GM23338 (cell line): ENCODE measurements at regions not wholly inside any gene's neighbourhood (a gene's known extent, or its start where the extent isn't known, plus 50 kb on each side); places are given as distances from the start of the nearest gene placed in this dataset.

Experiments used
- ATAC-seq: fragments of 200-7000 bp; cut with Tn5 transposase; 3 replicates; pipeline ENCODE4 v1.9.1; 2020
- DNase-seq: peaks from one replicate; pipeline ENCODE4 v3.0.0-alpha.2; 2015; ENCODE audit warnings: low spot score
- H2AFZ ChIP-seq: fragments of 200-600 bp; sonication (generic); 2 replicates; pipeline ENCODE4 v1.8.0; 2016; ENCODE audit warnings: antibody characterized with exemption, mild to moderate bottlenecking, moderate library complexity
- H3F3A ChIP-seq: fragments of 200-600 bp; sonication (generic); replicated peaks from 2 replicates; pipeline ENCODE4 v1.8.0; 2017; ENCODE audit warnings: antibody characterized with exemption, mixed run types, low read depth
- H3K27ac ChIP-seq: fragments of 200-600 bp; sonication (generic); 2 replicates; pipeline ENCODE4 v1.6.1; 2016; ENCODE audit warnings: low read depth
- H3K27me3 ChIP-seq: fragments of 200-600 bp; sonication (generic); 2 replicates; pipeline ENCODE4 v1.8.0; 2016; ENCODE audit warnings: mild to moderate bottlenecking, mixed run types, moderate library complexity; ENCODE audit not compliant: insufficient read depth
- H3K36me3 ChIP-seq: fragments of 200-600 bp; sonication (generic); 2 replicates; pipeline ENCODE4 v1.8.0; 2016; ENCODE audit warnings: mild to moderate bottlenecking; ENCODE audit not compliant: insufficient read depth
- H3K4me1 ChIP-seq: fragments of 200-600 bp; sonication (generic); 2 replicates; pipeline ENCODE4 v1.8.0; 2016; ENCODE audit warnings: mild to moderate bottlenecking, moderate library complexity; ENCODE audit not compliant: insufficient read depth
- H3K4me2 ChIP-seq: fragments of 200-600 bp; sonication (generic); 2 replicates; pipeline ENCODE4 v1.7.1; 2017; ENCODE audit warnings: mixed run types
- H3K4me3 ChIP-seq: fragments of 200-600 bp; sonication (generic); 2 replicates; pipeline ENCODE4 v1.6.1; 2016; ENCODE audit warnings: mixed run types
- H3K79me2 ChIP-seq: fragments of 200-600 bp; sonication (generic); replicated peaks from 2 replicates; pipeline ENCODE4 v1.8.0; 2017; ENCODE audit warnings: mild to moderate bottlenecking; ENCODE audit not compliant: insufficient read depth
- H3K9me2 ChIP-seq: fragments of 200-600 bp; sonication (generic); 2 replicates; pipeline ENCODE4 v1.8.0; 2017; ENCODE audit not compliant: insufficient read depth
- H4K20me1 ChIP-seq: fragments of 200-600 bp; sonication (generic); replicated peaks from 2 replicates; pipeline ENCODE4 v1.8.0; 2017; ENCODE audit warnings: mild to moderate bottlenecking; ENCODE audit not compliant: insufficient read depth
- H3K27ac Mint-ChIP-seq: 2 replicates; pipeline ENCODE4 v1.8.0; 2020; ENCODE audit warnings: inconsistent platforms, mild to moderate bottlenecking, moderate library complexity, mixed read lengths
- H3K27me3 Mint-ChIP-seq: 3 replicates; pipeline ENCODE4 v1.8.0; 2022; ENCODE audit warnings: low read depth, mild to moderate bottlenecking, moderate library complexity, mixed read lengths, inconsistent platforms; ENCODE audit not compliant: insufficient read depth, poor library complexity
- H3K36me3 Mint-ChIP-seq: 3 replicates; pipeline ENCODE4 v1.8.0; 2021; ENCODE audit warnings: low read depth, mild to moderate bottlenecking, inconsistent platforms, moderate library complexity, mixed read lengths
- H3K4me1 Mint-ChIP-seq: 3 replicates; pipeline ENCODE4 v1.8.0; 2020; ENCODE audit warnings: mild to moderate bottlenecking, inconsistent platforms, mixed read lengths
- H3K4me3 Mint-ChIP-seq: 3 replicates; pipeline ENCODE4 v1.8.0; 2021; ENCODE audit warnings: moderate library complexity, mild to moderate bottlenecking, inconsistent platforms, mixed read lengths
- H3K9me3 Mint-ChIP-seq: 3 replicates; pipeline ENCODE4 v1.8.0; 2020; ENCODE audit warnings: moderate library complexity, mild to moderate bottlenecking, inconsistent platforms, mixed read lengths
- CREB1 ChIP-seq: fragments of 250-450 bp; sonication (Bioruptor Pico); IDR thresholded peaks from 2 replicates; pipeline ENCODE4 v1.5.0; 2020; ENCODE audit warnings: low read depth, mild to moderate bottlenecking, moderate library complexity
- EZH2 ChIP-seq: fragments of 200-600 bp; sonication (generic); IDR thresholded peaks from one replicate; pipeline ENCODE4 v1.8.0; 2017; ENCODE audit warnings: antibody characterized with exemption, mild to moderate bottlenecking, low read depth; ENCODE audit not compliant: unreplicated experiment
- EZH2phosphoT487 ChIP-seq: fragments of 200-600 bp; sonication (generic); IDR thresholded peaks from one replicate; pipeline ENCODE4 v1.8.1; 2018; ENCODE audit warnings: antibody characterized with exemption; ENCODE audit not compliant: unreplicated experiment
- JUNB ChIP-seq: IDR thresholded peaks from one replicate; pipeline ENCODE4 v1.6.1; 2016; ENCODE audit warnings: antibody characterized with exemption; ENCODE audit not compliant: unreplicated experiment
- NANOG ChIP-seq: IDR thresholded peaks from 2 replicates; pipeline ENCODE4 v1.6.1; 2016; ENCODE audit warnings: antibody characterized with exemption, borderline replicate concordance
- POLR2AphosphoS5 ChIP-seq: IDR thresholded peaks from 2 replicates; pipeline ENCODE4 v1.6.1; 2016; ENCODE audit warnings: antibody characterized with exemption, low read depth
- STAT1 ChIP-seq: IDR thresholded peaks from one replicate; pipeline ENCODE4 v1.6.1; 2016; ENCODE audit warnings: antibody characterized with exemption; ENCODE audit not compliant: unreplicated experiment
- ZNF114 ChIP-seq: fragments of 250-450 bp; sonication (Bioruptor Pico); IDR thresholded peaks from 2 replicates; pipeline ENCODE4 v1.5.0; 2020; ENCODE audit warnings: mild to moderate bottlenecking, moderate library complexity
- ZNF331 ChIP-seq: fragments of 250-450 bp; sonication (Bioruptor Pico); IDR thresholded peaks from 2 replicates; pipeline ENCODE4 v1.5.0; 2020; ENCODE audit warnings: low read depth, mild to moderate bottlenecking, moderate library complexity
- TF ChIP-seq, protein P1 (sequence below): IDR thresholded peaks from one replicate; pipeline ENCODE4 v1.6.1; 2018; ENCODE audit warnings: antibody characterized with exemption; ENCODE audit not compliant: unreplicated experiment
- TF ChIP-seq, protein P2 (sequence below): IDR thresholded peaks from 2 replicates; pipeline ENCODE4 v1.6.1; 2016; ENCODE audit warnings: antibody characterized with exemption
- TF ChIP-seq, protein P3 (sequence below): fragments of 250-450 bp; sonication (Bioruptor Pico); IDR thresholded peaks from 2 replicates; pipeline ENCODE4 v1.5.0; 2020; ENCODE audit warnings: mild to moderate bottlenecking, moderate library complexity
- TF ChIP-seq, protein P4 (sequence below), 2 experiments: fragments of 200-600 bp in 1 of 2; sonication (generic) in 1 of 2; conservative IDR thresholded peaks; 2 replicates each; pipeline versions ENCODE4 v1.5.1 to v1.6.1; 2016 to 2017; ENCODE audit warnings: antibody characterized with exemption in 2 of 2, low read depth in 2 of 2, mild to moderate bottlenecking in 2 of 2, moderate library complexity in 1 of 2

DNA sequence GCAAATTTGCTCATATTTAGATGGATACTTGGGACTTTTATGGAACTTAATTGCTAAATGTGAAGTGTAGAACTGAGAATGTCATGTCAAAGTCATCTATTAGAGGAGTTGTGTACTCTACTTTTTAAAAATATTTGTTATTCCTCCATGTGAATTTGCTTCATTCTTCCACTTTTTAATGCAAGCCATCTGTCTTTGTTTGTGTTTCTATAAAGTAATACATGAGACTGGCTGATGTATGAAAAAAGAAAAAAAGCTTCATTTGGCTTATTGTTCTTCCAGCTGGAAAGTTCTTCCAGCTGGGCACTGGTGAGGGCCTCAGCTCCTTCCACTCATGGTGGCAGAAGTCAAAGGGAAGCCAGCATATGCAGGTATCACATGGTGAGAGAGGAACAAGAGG, 114.6 kb upstream of the GRID2 start:
- no peaks in the 10 kb centered on the region for H3K4me1 ChIP-seq
- no peak overlapping the region for H3K27ac ChIP-seq
- no peaks in the 10 kb centered on the region; the same call in 1 of the 2 replicates for H3K27me3 ChIP-seq
- DNase-seq (no peak), ATAC-seq (no peak)
- H2AFZ ChIP-seq = no peak overlapping the region
- no peak overlapping the region for H3K4me3 ChIP-seq
- no peaks in the 10 kb centered on the region; the same call in 1 of the 2 replicates for H3K9me2 ChIP-seq
- Mint-ChIP-seq H3K9me3 (no peaks in the 10 kb centered on the region), H3K27ac (no peak overlapping the region), H3K27me3 (peaks cover 1% of the 10 kb centered on the region), H3K4me3 (no peak overlapping the region), H3K36me3 (no peaks in the 10 kb centered on the region), H3K4me1 (no peaks in the 10 kb centered on the region)
- H3K36me3 ChIP-seq = no peaks in the 10 kb centered on the region
- H3K79me2 ChIP-seq = no peaks in the 10 kb centered on the region
- H3F3A ChIP-seq = no peaks in the 10 kb centered on the region
- no peak overlapping the region for H3K4me2 ChIP-seq
- no peaks in the 10 kb centered on the region; the same call in 1 of the 2 replicates for H4K20me1 ChIP-seq
- no peak for TF ChIP-seq ZNF331 (CRISPR knock-in tag)
- TF ChIP-seq POLR2AphosphoS5 = no peak
- no peak for TF ChIP-seq EZH2
- no peak for TF ChIP-seq EZH2phosphoT487
- no peak for TF ChIP-seq CREB1 (CRISPR knock-in tag)
- no peak for TF ChIP-seq ZNF114 (CRISPR knock-in tag)
- TF ChIP-seq, protein P1, sequence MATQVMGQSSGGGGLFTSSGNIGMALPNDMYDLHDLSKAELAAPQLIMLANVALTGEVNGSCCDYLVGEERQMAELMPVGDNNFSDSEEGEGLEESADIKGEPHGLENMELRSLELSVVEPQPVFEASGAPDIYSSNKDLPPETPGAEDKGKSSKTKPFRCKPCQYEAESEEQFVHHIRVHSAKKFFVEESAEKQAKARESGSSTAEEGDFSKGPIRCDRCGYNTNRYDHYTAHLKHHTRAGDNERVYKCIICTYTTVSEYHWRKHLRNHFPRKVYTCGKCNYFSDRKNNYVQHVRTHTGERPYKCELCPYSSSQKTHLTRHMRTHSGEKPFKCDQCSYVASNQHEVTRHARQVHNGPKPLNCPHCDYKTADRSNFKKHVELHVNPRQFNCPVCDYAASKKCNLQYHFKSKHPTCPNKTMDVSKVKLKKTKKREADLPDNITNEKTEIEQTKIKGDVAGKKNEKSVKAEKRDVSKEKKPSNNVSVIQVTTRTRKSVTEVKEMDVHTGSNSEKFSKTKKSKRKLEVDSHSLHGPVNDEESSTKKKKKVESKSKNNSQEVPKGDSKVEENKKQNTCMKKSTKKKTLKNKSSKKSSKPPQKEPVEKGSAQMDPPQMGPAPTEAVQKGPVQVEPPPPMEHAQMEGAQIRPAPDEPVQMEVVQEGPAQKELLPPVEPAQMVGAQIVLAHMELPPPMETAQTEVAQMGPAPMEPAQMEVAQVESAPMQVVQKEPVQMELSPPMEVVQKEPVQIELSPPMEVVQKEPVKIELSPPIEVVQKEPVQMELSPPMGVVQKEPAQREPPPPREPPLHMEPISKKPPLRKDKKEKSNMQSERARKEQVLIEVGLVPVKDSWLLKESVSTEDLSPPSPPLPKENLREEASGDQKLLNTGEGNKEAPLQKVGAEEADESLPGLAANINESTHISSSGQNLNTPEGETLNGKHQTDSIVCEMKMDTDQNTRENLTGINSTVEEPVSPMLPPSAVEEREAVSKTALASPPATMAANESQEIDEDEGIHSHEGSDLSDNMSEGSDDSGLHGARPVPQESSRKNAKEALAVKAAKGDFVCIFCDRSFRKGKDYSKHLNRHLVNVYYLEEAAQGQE = no peak
- TF ChIP-seq, protein P2, sequence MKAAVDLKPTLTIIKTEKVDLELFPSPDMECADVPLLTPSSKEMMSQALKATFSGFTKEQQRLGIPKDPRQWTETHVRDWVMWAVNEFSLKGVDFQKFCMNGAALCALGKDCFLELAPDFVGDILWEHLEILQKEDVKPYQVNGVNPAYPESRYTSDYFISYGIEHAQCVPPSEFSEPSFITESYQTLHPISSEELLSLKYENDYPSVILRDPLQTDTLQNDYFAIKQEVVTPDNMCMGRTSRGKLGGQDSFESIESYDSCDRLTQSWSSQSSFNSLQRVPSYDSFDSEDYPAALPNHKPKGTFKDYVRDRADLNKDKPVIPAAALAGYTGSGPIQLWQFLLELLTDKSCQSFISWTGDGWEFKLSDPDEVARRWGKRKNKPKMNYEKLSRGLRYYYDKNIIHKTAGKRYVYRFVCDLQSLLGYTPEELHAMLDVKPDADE = no peak
- TF ChIP-seq, protein P3, sequence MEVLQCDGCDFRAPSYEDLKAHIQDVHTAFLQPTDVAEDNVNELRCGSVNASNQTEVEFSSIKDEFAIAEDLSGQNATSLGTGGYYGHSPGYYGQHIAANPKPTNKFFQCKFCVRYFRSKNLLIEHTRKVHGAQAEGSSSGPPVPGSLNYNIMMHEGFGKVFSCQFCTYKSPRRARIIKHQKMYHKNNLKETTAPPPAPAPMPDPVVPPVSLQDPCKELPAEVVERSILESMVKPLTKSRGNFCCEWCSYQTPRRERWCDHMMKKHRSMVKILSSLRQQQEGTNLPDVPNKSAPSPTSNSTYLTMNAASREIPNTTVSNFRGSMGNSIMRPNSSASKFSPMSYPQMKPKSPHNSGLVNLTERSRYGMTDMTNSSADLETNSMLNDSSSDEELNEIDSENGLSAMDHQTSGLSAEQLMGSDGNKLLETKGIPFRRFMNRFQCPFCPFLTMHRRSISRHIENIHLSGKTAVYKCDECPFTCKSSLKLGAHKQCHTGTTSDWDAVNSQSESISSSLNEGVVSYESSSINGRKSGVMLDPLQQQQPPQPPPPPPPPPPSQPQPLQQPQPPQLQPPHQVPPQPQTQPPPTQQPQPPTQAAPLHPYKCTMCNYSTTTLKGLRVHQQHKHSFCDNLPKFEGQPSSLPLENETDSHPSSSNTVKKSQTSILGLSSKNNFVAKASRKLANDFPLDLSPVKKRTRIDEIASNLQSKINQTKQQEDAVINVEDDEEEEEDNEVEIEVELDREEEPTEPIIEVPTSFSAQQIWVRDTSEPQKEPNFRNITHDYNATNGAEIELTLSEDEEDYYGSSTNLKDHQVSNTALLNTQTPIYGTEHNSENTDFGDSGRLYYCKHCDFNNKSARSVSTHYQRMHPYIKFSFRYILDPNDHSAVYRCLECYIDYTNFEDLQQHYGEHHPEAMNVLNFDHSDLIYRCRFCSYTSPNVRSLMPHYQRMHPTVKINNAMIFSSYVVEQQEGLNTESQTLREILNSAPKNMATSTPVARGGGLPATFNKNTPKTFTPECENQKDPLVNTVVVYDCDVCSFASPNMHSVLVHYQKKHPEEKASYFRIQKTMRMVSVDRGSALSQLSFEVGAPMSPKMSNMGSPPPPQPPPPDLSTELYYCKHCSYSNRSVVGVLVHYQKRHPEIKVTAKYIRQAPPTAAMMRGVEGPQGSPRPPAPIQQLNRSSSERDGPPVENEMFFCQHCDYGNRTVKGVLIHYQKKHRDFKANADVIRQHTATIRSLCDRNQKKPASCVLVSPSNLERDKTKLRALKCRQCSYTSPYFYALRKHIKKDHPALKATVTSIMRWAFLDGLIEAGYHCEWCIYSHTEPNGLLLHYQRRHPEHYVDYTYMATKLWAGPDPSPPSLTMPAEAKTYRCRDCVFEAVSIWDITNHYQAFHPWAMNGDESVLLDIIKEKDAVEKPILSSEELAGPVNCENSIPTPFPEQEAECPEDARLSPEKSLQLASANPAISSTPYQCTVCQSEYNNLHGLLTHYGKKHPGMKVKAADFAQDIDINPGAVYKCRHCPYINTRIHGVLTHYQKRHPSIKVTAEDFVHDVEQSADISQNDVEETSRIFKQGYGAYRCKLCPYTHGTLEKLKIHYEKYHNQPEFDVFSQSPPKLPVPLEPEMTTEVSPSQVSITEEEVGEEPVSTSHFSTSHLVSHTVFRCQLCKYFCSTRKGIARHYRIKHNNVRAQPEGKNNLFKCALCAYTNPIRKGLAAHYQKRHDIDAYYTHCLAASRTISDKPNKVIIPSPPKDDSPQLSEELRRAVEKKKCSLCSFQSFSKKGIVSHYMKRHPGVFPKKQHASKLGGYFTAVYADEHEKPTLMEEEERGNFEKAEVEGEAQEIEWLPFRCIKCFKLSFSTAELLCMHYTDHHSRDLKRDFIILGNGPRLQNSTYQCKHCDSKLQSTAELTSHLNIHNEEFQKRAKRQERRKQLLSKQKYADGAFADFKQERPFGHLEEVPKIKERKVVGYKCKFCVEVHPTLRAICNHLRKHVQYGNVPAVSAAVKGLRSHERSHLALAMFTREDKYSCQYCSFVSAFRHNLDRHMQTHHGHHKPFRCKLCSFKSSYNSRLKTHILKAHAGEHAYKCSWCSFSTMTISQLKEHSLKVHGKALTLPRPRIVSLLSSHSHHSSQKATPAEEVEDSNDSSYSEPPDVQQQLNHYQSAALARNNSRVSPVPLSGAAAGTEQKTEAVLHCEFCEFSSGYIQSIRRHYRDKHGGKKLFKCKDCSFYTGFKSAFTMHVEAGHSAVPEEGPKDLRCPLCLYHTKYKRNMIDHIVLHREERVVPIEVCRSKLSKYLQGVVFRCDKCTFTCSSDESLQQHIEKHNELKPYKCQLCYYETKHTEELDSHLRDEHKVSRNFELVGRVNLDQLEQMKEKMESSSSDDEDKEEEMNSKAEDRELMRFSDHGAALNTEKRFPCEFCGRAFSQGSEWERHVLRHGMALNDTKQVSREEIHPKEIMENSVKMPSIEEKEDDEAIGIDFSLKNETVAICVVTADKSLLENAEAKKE (CRISPR knock-in tag) = no peak
- no peak for TF ChIP-seq JUNB
- no peak for TF ChIP-seq STAT1
- TF ChIP-seq NANOG = no peak
- TF ChIP-seq, protein P4, sequence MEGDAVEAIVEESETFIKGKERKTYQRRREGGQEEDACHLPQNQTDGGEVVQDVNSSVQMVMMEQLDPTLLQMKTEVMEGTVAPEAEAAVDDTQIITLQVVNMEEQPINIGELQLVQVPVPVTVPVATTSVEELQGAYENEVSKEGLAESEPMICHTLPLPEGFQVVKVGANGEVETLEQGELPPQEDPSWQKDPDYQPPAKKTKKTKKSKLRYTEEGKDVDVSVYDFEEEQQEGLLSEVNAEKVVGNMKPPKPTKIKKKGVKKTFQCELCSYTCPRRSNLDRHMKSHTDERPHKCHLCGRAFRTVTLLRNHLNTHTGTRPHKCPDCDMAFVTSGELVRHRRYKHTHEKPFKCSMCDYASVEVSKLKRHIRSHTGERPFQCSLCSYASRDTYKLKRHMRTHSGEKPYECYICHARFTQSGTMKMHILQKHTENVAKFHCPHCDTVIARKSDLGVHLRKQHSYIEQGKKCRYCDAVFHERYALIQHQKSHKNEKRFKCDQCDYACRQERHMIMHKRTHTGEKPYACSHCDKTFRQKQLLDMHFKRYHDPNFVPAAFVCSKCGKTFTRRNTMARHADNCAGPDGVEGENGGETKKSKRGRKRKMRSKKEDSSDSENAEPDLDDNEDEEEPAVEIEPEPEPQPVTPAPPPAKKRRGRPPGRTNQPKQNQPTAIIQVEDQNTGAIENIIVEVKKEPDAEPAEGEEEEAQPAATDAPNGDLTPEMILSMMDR (conservative IDR thresholded peaks at IDR 0.05; ENCODE audit: low read depth in 2 of 2) = no peak
